ENCODE measurements at regions not wholly inside any gene's neighbourhood (a gene's known extent, or its start where the extent isn't known, plus 50 kb on each side); places are given as distances from the start of the nearest gene placed in this dataset.

- Mint-ChIP-seq H3K4me3 (ENCODE audit: unreplicated experiment) (no peak overlapping the region), H3K4me1 (ENCODE audit: low read depth) (peaks cover 13% of the 10 kb centered on the region), H3K9me3 (ENCODE audit: low read depth) (no peaks in the 10 kb centered on the region), H3K36me3 (ENCODE audit: low read depth) (no peaks in the 10 kb centered on the region), H3K27ac (ENCODE audit: unreplicated experiment) (no peak overlapping the region), H3K27me3 (ENCODE audit: low read depth) (no peaks in the 10 kb centered on the region)
- no peak for DNase-seq (ENCODE audit: low spot score)
- TF ChIP-seq, protein P1, sequence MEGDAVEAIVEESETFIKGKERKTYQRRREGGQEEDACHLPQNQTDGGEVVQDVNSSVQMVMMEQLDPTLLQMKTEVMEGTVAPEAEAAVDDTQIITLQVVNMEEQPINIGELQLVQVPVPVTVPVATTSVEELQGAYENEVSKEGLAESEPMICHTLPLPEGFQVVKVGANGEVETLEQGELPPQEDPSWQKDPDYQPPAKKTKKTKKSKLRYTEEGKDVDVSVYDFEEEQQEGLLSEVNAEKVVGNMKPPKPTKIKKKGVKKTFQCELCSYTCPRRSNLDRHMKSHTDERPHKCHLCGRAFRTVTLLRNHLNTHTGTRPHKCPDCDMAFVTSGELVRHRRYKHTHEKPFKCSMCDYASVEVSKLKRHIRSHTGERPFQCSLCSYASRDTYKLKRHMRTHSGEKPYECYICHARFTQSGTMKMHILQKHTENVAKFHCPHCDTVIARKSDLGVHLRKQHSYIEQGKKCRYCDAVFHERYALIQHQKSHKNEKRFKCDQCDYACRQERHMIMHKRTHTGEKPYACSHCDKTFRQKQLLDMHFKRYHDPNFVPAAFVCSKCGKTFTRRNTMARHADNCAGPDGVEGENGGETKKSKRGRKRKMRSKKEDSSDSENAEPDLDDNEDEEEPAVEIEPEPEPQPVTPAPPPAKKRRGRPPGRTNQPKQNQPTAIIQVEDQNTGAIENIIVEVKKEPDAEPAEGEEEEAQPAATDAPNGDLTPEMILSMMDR (IDR thresholded peaks at IDR 0.05), result no peak
Measured at GRCh38 chr15:27679731-27680471, 419.2 kb downstream of the OCA2 start.

GRCh38 chr15:27679203-27679602 is 419.9 kb downstream of the OCA2 start:
- Mint-ChIP-seq H3K4me1 (ENCODE audit: low read depth) (peaks cover 11% of the 10 kb centered on the region), H3K9me3 (ENCODE audit: low read depth) (no peaks in the 10 kb centered on the region), H3K4me3 (ENCODE audit: unreplicated experiment) (no peak overlapping the region), H3K27ac (ENCODE audit: unreplicated experiment) (no peak overlapping the region), H3K27me3 (ENCODE audit: low read depth) (no peaks in the 10 kb centered on the region), H3K36me3 (ENCODE audit: low read depth) (no peaks in the 10 kb centered on the region)
- no peak for DNase-seq (ENCODE audit: low spot score)
- TF ChIP-seq, protein P1 (IDR thresholded peaks at IDR 0.05), result no peak

DNA sequence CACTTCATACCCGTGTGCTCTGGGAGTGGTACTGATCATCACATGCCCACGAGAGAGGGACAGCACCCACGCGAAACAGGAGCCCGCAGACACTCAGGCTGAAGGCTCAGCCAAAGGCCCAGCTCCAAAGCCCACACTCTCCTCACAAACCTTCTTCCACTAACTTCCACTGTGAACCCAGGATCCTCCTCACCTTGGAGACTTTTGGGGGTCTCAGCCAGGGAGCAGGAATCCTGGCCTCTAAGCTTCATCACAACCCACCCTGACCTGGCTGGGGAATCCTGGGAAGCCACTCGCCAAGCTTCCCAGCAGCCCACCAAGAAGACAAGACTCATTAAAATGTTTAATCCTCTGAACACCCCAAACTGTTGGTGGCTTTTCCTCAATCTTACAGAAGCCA is 421.2 kb downstream of the OCA2 start:
- H3K4me3 Mint-ChIP-seq (ENCODE audit: unreplicated experiment), result no peak overlapping the region
- peaks cover 11% of the 10 kb centered on the region for H3K4me1 Mint-ChIP-seq (ENCODE audit: low read depth)
- no peaks in the 10 kb centered on the region for H3K9me3 Mint-ChIP-seq (ENCODE audit: low read depth)
- TF ChIP-seq, protein P1 (IDR thresholded peaks at IDR 0.05), result no peak
- no peaks in the 10 kb centered on the region for H3K36me3 Mint-ChIP-seq (ENCODE audit: low read depth)
- no peak overlapping the region for H3K27ac Mint-ChIP-seq (ENCODE audit: unreplicated experiment)
- no peaks in the 10 kb centered on the region for H3K27me3 Mint-ChIP-seq (ENCODE audit: low read depth)
- DNase-seq (ENCODE audit: low spot score), result no peak

DNA sequence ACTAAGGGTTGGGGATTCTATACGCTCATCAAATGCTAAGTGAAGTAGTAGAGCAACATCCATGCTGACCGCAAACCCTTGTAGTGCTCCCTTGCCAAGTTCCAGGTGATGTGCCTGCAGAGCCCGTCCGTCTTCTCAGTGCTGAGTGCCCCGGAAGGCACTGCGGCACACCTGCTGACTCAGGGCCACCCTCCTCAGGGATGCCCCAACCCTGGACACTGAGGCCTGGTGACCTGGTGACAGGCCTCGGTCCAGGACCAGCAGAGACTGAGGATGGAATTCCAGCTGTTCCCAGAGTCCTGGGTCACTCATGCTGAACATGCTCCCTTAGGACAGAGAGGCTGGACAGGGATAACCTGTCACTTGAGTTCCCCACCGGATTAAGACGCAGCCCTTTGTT is 422.5 kb downstream of the OCA2 start:
- H3K27me3 Mint-ChIP-seq (ENCODE audit: low read depth), result no peaks in the 10 kb centered on the region
- no peak overlapping the region for H3K27ac Mint-ChIP-seq (ENCODE audit: unreplicated experiment)
- TF ChIP-seq, protein P1 (IDR thresholded peaks at IDR 0.05), result no peak
- H3K4me1 Mint-ChIP-seq (ENCODE audit: low read depth), result peaks cover 11% of the 10 kb centered on the region
- no peaks in the 10 kb centered on the region for H3K9me3 Mint-ChIP-seq (ENCODE audit: low read depth)
- no peaks in the 10 kb centered on the region for H3K36me3 Mint-ChIP-seq (ENCODE audit: low read depth)
- H3K4me3 Mint-ChIP-seq (ENCODE audit: unreplicated experiment), result no peak overlapping the region
- DNase-seq (ENCODE audit: low spot score), result no peak

- TF ChIP-seq, protein P1 (IDR thresholded peaks at IDR 0.05), result no peak
- no peak for DNase-seq (ENCODE audit: low spot score)
- Mint-ChIP-seq H3K36me3 (ENCODE audit: low read depth) (no peaks in the 10 kb centered on the region), H3K4me1 (ENCODE audit: low read depth) (peaks cover 15% of the 10 kb centered on the region), H3K27me3 (ENCODE audit: low read depth) (no peaks in the 10 kb centered on the region), H3K4me3 (ENCODE audit: unreplicated experiment) (no peak overlapping the region), H3K9me3 (ENCODE audit: low read depth) (no peaks in the 10 kb centered on the region), H3K27ac (ENCODE audit: unreplicated experiment) (no peak overlapping the region)
Measured at GRCh38 chr15:27675571-27675970, 423.5 kb downstream of the OCA2 start.

All from chondrocyte (in vitro differentiated cells).